Natural killer cell (primary cell): ENCODE measurements at regions not wholly inside any gene's neighbourhood (a gene's known extent, or its start where the extent isn't known, plus 50 kb on each side); places are given as distances from the start of the nearest gene placed in this dataset.
"Not testable (repeated sequence)": the region's sequence is repeated elsewhere in the genome, so short reads cannot be mapped to it uniquely, and the experiment has no call there.

Experiments used
- ATAC-seq, 3 donors: fragments of 150-1000 bp in 2 of 3; fragments of 200-7000 bp in 1 of 3; cut with Tn5 transposase; 1 replicate in 1 of 3; 2 replicates in 2 of 3; pipeline ENCODE4 v1.10.0; 2021; ENCODE audit warnings: mild to moderate bottlenecking in 2 of 3, moderate library complexity in 2 of 3
- DNase-seq, 2 donors: peaks; one replicate each; pipeline versions ENCODE4 v3.0.0 to v3.0.0-alpha.2; 2013 to 2021; ENCODE audit warnings: mixed read lengths in 1 of 2
- H3K27ac ChIP-seq: one replicate; pipeline ENCODE4 v1.5.1; 2013; ENCODE audit warnings: mild to moderate bottlenecking, low read length
- H3K27me3 ChIP-seq: one replicate; pipeline ENCODE4 v1.6.1; 2013; ENCODE audit warnings: low read length; ENCODE audit not compliant: control insufficient read depth, insufficient read depth
- H3K36me3 ChIP-seq: one replicate; pipeline ENCODE4 v1.6.1; 2013; ENCODE audit warnings: low read length; ENCODE audit not compliant: control insufficient read depth, insufficient read depth
- H3K4me1 ChIP-seq: one replicate; pipeline ENCODE4 v1.6.1; 2013; ENCODE audit warnings: low read length; ENCODE audit not compliant: control insufficient read depth, insufficient read depth
- H3K4me3 ChIP-seq: one replicate; pipeline ENCODE4 v1.5.1; 2013; ENCODE audit warnings: low read length
- H3K9me3 ChIP-seq: one replicate; pipeline ENCODE4 v1.6.1; 2013; ENCODE audit warnings: low read length; ENCODE audit not compliant: control insufficient read depth, insufficient read depth
- H3K27ac Mint-ChIP-seq, 2 donors: one replicate each; pipeline ENCODE4 v1.8.0; 2022; ENCODE audit warnings: mild to moderate bottlenecking in 2 of 2, mixed read lengths in 2 of 2, moderate library complexity in 1 of 2
- H3K27me3 Mint-ChIP-seq, 2 donors: one replicate each; pipeline ENCODE4 v1.8.0; 2022; ENCODE audit warnings: low read depth in 2 of 2, mixed read lengths in 2 of 2
- H3K36me3 Mint-ChIP-seq: one replicate; pipeline ENCODE4 v1.8.0; 2022; ENCODE audit warnings: mixed read lengths
- H3K4me1 Mint-ChIP-seq, 2 donors: one replicate each; pipeline ENCODE4 v1.8.0; 2022; ENCODE audit warnings: mixed read lengths in 2 of 2
- H3K4me3 Mint-ChIP-seq: one replicate; pipeline ENCODE4 v1.8.0; 2022; ENCODE audit warnings: mild to moderate bottlenecking, moderate library complexity, mixed read lengths
- H3K9me3 Mint-ChIP-seq, 2 donors: one replicate each; pipeline ENCODE4 v1.8.0; 2022; ENCODE audit warnings: mixed read lengths in 2 of 2
- WGBS: methylation state at CpG from one replicate; pipeline ENCODE4 v1.1.7; 2013; ENCODE audit warnings: missing lambda C conversion rate; ENCODE audit not compliant: insufficient coverage; 5-methylcytosine and 5-hydroxymethylcytosine counted together
- intact Hi-C: fragments of 100-400 bp; cut with micrococcal nuclease; formaldehyde crosslinking; loops from one replicate; pipeline ENCODE4 v1.14.2; 2022
- TF ChIP-seq, protein P1 (sequence below): fragments of 200-600 bp; IDR thresholded peaks from one replicate; pipeline ENCODE4 v1.8.0; 2022; ENCODE audit warnings: antibody characterized with exemption

- Histone ChIP-seq H3K4me3 (no peak overlapping the region), H3K4me1 (no peaks in the 10 kb centered on the region), H3K27ac (no peak overlapping the region), H3K36me3 (no peaks in the 10 kb centered on the region), H3K27me3 (no peaks in the 10 kb centered on the region), H3K9me3 (peaks cover 5% of the 10 kb centered on the region)
- Mint-ChIP-seq H3K4me3 (no peak overlapping the region), H3K36me3 (no peaks in the 10 kb centered on the region), H3K9me3 (peaks cover 0 to 2% of the 10 kb centered on the region in 2 donors), H3K4me1 (no peaks in the 10 kb centered on the region), H3K27me3 (peaks cover 7 to 9% of the 10 kb centered on the region in 2 donors), H3K27ac (no peak overlapping the region)
- no peak for ATAC-seq
- 94% methylated on average over 9 of the region's 9 CpGs for WGBS
- TF ChIP-seq, protein P1, sequence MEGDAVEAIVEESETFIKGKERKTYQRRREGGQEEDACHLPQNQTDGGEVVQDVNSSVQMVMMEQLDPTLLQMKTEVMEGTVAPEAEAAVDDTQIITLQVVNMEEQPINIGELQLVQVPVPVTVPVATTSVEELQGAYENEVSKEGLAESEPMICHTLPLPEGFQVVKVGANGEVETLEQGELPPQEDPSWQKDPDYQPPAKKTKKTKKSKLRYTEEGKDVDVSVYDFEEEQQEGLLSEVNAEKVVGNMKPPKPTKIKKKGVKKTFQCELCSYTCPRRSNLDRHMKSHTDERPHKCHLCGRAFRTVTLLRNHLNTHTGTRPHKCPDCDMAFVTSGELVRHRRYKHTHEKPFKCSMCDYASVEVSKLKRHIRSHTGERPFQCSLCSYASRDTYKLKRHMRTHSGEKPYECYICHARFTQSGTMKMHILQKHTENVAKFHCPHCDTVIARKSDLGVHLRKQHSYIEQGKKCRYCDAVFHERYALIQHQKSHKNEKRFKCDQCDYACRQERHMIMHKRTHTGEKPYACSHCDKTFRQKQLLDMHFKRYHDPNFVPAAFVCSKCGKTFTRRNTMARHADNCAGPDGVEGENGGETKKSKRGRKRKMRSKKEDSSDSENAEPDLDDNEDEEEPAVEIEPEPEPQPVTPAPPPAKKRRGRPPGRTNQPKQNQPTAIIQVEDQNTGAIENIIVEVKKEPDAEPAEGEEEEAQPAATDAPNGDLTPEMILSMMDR = no peak
- DNase-seq = no peak
- intact Hi-C loops = no loop called here
These were observed 116.5 kb downstream of the CD24 start for GRCh38 chr6:106857771-106858652.

DNA sequence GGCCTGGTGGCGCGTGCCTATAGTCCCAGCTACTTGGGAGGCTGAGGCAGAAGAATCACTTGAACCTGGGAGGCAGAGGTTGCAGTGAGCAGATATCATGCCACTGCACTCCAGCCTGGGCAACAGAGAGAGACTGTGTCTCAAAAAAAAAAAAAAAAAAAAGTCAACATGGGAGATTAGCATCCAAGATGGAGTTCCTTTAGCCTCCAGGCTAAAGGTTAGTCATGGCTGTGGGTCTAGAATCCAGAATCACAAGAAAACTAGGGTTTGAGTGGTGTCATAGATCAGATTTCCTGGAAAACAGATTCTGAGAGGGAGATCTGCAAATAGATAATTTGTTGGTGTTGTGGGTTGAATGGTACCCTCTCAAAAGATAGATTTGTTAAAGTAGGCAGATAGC, 117.2 kb downstream of the CD24 start:
- H3K4me1 Mint-ChIP-seq, H3K4me3 ChIP-seq, DNase-seq, intact Hi-C loops, H3K36me3 ChIP-seq, H3K27me3 ChIP-seq, H3K9me3 Mint-ChIP-seq, ATAC-seq, H3K9me3 ChIP-seq, H3K27ac ChIP-seq, H3K36me3 Mint-ChIP-seq, H3K27ac Mint-ChIP-seq, H3K4me3 Mint-ChIP-seq, H3K27me3 Mint-ChIP-seq, H3K4me1 ChIP-seq: not testable (repeated sequence)
- 100% methylated on average over 2 of the region's 2 CpGs for WGBS

GRCh38 chr6:106856227-106856874, 118.2 kb downstream of the CD24 start:
- H3K27me3 Mint-ChIP-seq = peaks cover 4 to 7% of the 10 kb centered on the region in 2 donors
- 78% methylated on average over 8 of the region's 9 CpGs for WGBS
- Histone ChIP-seq H3K27me3 (no peaks in the 10 kb centered on the region), H3K9me3 (peaks cover 12% of the 10 kb centered on the region), H3K27ac (no peak overlapping the region), H3K4me3 (no peak overlapping the region), H3K36me3 (no peaks in the 10 kb centered on the region), H3K4me1 (no peaks in the 10 kb centered on the region)
- no peaks in the 10 kb centered on the region for H3K9me3 Mint-ChIP-seq
- TF ChIP-seq, protein P1 = no peak
- H3K27ac Mint-ChIP-seq = no peak overlapping the region
- no peaks in the 10 kb centered on the region for H3K4me1 Mint-ChIP-seq
- intact Hi-C loops = no loop called here
- H3K4me3 Mint-ChIP-seq = no peak overlapping the region
- ATAC-seq = no peak
- DNase-seq = no peak
- H3K36me3 Mint-ChIP-seq = no peaks in the 10 kb centered on the region

DNA sequence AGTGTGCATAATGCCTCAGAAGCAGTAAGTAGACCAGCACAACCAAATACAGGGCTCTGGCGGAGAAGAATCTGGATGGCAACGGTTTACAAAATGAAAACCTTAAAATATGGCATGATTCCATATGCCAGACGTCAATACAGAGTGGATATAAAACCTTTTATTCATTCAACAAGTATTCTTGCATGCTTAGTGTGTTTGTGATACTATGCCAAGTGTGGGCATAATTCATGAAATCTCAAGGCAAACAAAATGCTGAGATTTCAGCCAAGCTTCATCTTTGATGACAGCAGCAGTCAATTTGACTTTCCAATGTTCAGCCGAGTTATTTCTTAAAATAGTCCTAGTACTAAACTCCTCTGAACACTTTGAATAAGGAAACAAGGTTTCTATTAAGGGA, 119.4 kb downstream of the CD24 start:
- no peak overlapping the region for H3K27ac ChIP-seq
- 86% methylated on average over 3 of the region's 4 CpGs for WGBS
- H3K4me3 ChIP-seq = no peak overlapping the region
- no peaks in the 10 kb centered on the region for H3K27me3 ChIP-seq
- Mint-ChIP-seq H3K27ac (no peak overlapping the region), H3K4me3 (no peak overlapping the region), H3K27me3 (peaks cover 4 to 7% of the 10 kb centered on the region in 2 donors), H3K9me3 (no peaks in the 10 kb centered on the region), H3K4me1 (no peaks in the 10 kb centered on the region), H3K36me3 (no peaks in the 10 kb centered on the region)
- ATAC-seq = no peak
- DNase-seq = no peak
- no peaks in the 10 kb centered on the region for H3K4me1 ChIP-seq
- H3K36me3 ChIP-seq = no peaks in the 10 kb centered on the region
- intact Hi-C loops = no loop called here
- peaks cover 7% of the 10 kb centered on the region for H3K9me3 ChIP-seq
- TF ChIP-seq, protein P1 = no peak
